GM18505 (cell line): ENCODE measurements at regions not wholly inside any gene's neighbourhood (a gene's known extent, or its start where the extent isn't known, plus 50 kb on each side); places are given as distances from the start of the nearest gene placed in this dataset.

ENCODE experiments used
- ATAC-seq: cut with Tn5 transposase; IDR thresholded peaks from one replicate; pipeline ENCODE4 v1.9.1; 2021; ENCODE audit not compliant: unreplicated experiment
- POLR2A ChIP-seq: IDR thresholded peaks from 4 replicates; pipeline ENCODE4 v1.6.1; 2011; ENCODE audit warnings: borderline replicate concordance; ENCODE audit not compliant: insufficient read depth, insufficient read length; ENCODE audit errors: extremely low read depth

GRCh38 chr5:68591850-68592249 lies 376.3 kb downstream of the PIK3R1 start:
- no peak for TF ChIP-seq POLR2A
- no peak for ATAC-seq

DNA sequence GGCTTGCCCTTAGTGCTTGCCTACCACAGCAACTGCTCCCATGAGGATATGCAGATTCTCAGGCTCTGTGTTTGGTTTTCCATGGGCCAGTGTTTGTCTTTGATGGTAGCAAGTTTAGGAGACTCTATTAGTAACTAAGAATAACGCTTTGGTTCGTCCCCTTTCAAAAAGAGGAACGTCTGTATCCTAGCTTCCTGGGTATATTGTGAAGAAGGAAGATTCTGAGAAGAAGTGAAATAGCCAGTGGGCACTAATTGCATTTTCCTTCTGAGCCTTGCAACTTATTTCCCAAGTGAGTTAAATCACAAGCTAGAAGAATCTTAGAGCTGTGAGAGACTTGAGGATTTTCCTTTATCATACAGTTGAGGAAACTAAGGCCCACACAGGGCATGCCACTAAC lies 376.8 kb downstream of the PIK3R1 start:
- TF ChIP-seq POLR2A, result no peak
- no peak for ATAC-seq

- TF ChIP-seq POLR2A, result no peak
- ATAC-seq, result no peak
Observed at GRCh38 chr5:68593211-68593671, 377.7 kb downstream of the PIK3R1 start.

DNA sequence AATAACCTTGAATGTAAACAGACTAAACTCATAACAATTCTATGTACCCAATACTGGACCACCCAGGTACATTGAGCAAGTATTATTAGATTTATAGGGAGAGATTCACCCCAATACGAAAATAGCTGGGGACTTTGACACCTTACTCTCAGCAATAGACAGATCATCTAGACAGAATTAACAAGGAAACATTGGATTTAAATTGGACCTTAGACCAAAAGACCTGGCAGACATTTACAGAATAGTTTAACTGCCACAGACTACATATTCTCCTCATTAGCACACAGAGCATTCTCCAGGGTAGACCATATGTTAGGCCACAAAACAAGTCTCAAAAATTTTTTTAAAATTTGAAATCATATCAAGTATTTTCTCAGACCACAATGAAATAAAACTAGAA lies 397.4 kb downstream of the PIK3R1 start:
- ATAC-seq, result no peak
- no peak for TF ChIP-seq POLR2A

DNA sequence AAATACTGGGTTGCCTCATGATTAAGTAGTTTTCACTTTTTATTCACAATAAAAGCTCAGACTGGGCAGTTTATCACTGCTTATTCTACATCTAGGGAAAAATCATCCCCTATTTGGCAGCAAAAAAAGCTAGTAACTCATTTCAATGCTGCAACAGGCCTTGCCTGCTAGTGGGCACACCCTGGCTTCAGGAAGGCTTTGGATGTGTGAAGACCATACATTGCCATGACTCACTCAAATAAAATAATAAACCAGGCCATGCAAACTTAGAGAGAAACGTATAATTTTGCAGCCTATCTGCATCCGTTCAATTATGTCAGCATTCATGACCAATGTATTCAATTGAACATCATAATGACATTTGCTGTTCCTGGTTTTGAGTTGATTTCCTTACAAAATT lies 402.9 kb downstream of the PIK3R1 start:
- ATAC-seq, result no peak
- TF ChIP-seq POLR2A, result no peak

- no peak for TF ChIP-seq POLR2A
- ATAC-seq, result no peak
Observed at GRCh38 chr5:68627001-68627400, 411.4 kb downstream of the PIK3R1 start.

- ATAC-seq, result no peak
- no peak for TF ChIP-seq POLR2A
Observed at GRCh38 chr5:68628082-68628814, 412.7 kb downstream of the PIK3R1 start.

- no peak for TF ChIP-seq POLR2A
Observed at GRCh38 chr5:68630354-68630753, 414.8 kb downstream of the PIK3R1 start.

DNA sequence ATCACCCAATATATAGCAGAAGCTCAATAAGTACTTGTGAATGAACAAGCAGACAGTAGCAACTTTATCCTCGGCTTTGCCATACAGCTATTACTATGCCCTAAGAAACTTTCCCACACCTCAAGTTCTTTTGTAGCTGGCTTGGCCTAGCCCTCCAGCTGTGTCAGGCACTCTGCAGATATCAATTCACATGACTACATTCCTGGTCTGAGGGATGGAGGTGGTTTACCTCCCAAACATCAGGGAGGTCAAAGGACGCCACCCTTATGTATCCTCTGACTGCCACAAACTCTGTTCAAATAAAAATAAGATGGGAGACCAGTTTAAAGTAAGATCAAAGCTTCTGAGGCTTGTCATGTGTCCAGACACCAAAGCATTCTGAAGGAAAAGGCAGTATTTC lies 416.3 kb downstream of the PIK3R1 start:
- no peak for TF ChIP-seq POLR2A
- ATAC-seq, result no peak

More at GRCh38 chr5:68630354-68630753, 414.8 kb downstream of the PIK3R1 start:
- no peak for ATAC-seq

- no peak for TF ChIP-seq POLR2A
- ATAC-seq, result no peak
Observed at GRCh38 chr5:68641211-68641610, 425.7 kb downstream of the PIK3R1 start.

GRCh38 chr5:68643064-68643463 lies 427.5 kb downstream of the PIK3R1 start:
- no peak for TF ChIP-seq POLR2A
- no peak for ATAC-seq

- no peak for TF ChIP-seq POLR2A
- peak; percentile 94 for ATAC-seq
Observed at GRCh38 chr5:68644971-68645370, 429.4 kb downstream of the PIK3R1 start.

DNA sequence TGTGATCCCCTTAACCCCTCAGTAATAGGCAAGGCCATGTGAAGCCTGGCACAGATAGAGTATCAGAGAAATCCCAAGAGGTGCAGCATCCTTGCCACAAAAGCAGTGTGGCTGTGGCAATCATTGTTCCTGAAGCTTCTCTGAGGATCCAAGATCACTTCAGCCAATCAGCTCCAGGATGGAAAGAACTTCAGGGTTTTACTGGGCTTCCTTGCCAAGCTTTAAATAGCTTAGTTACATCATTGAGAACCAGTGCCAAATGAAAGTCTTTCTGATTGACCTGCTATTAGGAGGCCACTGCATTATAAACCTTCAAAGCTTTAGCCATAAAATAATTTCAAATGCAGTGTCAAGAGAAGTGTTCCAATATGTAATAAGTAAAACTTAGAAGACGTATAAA lies 430.6 kb downstream of the PIK3R1 start:
- no peak for ATAC-seq

DNA sequence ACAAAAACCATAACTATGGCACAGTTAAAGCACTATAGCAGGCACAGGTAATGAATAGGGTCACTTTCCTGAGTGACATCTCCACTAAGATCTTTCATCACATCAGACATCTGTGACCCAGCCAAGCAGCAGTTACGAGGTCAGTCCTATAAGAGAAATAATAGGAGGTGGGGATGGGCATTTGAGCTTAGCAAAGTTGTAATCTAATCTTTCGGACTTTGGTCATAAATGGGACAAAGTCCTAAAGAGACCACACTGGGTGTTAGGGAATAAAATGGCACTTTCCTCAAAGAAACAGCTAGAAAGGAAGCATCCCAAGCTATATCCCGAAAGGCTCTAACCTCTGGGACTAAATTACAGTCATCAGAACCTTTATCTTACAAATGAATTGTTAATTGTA lies 432.2 kb downstream of the PIK3R1 start:
- no peak for TF ChIP-seq POLR2A
- ATAC-seq, result no peak

More for the DNA sequence above, 430.6 kb downstream of the PIK3R1 start:
- no peak for TF ChIP-seq POLR2A
